Fibroblast of skin of left biceps (primary cell): ENCODE measurements at regions not wholly inside any gene's neighbourhood (a gene's known extent, or its start where the extent isn't known, plus 50 kb on each side); places are given as distances from the start of the nearest gene placed in this dataset.
A peak's percentile ranks its signal among the peaks of the same experiment; 100 is the strongest.

Source experiments
- DNase-seq, 2 experiments: peaks; one replicate each; pipeline ENCODE4 v3.0.0-alpha.2; 2013; ENCODE audit warnings: low read depth in 2 of 2

GRCh38 chr4:20302336-20302735, 50.6 kb downstream of the SLIT2 start:
- DNase-seq = no peak

GRCh38 chr4:20305976-20306375, 54.3 kb downstream of the SLIT2 start:
- DNase-seq = no peak

GRCh38 chr4:20311856-20312255, 60.2 kb downstream of the SLIT2 start:
- peak; percentile 36 to 49 for DNase-seq

GRCh38 chr4:20313237-20314030, 61.7 kb downstream of the SLIT2 start:
- DNase-seq = no peak

- DNase-seq = no peak
Observed at GRCh38 chr4:20317424-20317985, 65.8 kb downstream of the SLIT2 start.

GRCh38 chr4:20318001-20318908, 66.5 kb downstream of the SLIT2 start:
- no peak for DNase-seq

- DNase-seq = no peak
Observed at GRCh38 chr4:20318909-20319277, 67.2 kb downstream of the SLIT2 start.

GRCh38 chr4:20319825-20320612, 68.3 kb downstream of the SLIT2 start:
- no peak for DNase-seq

- no peak for DNase-seq
Observed at GRCh38 chr4:20323991-20324390, 72.3 kb downstream of the SLIT2 start.

GRCh38 chr4:20326460-20326859, 74.8 kb downstream of the SLIT2 start:
- DNase-seq = no peak

GRCh38 chr4:20326977-20327376, 75.3 kb downstream of the SLIT2 start:
- peak; percentile 51 for DNase-seq

GRCh38 chr4:20327808-20328207, 76.1 kb downstream of the SLIT2 start:
- DNase-seq = no peak

GRCh38 chr4:20331642-20332041, 79.9 kb downstream of the SLIT2 start:
- no peak for DNase-seq

- DNase-seq = no peak
Observed at GRCh38 chr4:20333141-20333715, 81.5 kb downstream of the SLIT2 start.

- peak in 1 of 2 experiments; percentile 15 for DNase-seq
Observed at GRCh38 chr4:20337261-20337664, 85.6 kb downstream of the SLIT2 start.

- DNase-seq = no peak
Observed at GRCh38 chr4:20338841-20339240, 87.1 kb downstream of the SLIT2 start.

- DNase-seq = no peak
Observed at GRCh38 chr4:20341134-20341738, 89.5 kb downstream of the SLIT2 start.

- DNase-seq = no peak
Observed at GRCh38 chr4:20347531-20347930, 95.8 kb downstream of the SLIT2 start.

GRCh38 chr4:20348411-20348810, 96.7 kb downstream of the SLIT2 start:
- no peak for DNase-seq

- DNase-seq = no peak
Observed at GRCh38 chr4:20351360-20352162, 99.9 kb downstream of the SLIT2 start.
